DND-41 (cell line): ENCODE measurements at regions not wholly inside any gene's neighbourhood (a gene's known extent, or its start where the extent isn't known, plus 50 kb on each side); places are given as distances from the start of the nearest gene placed in this dataset.

ENCODE experiments used
- CTCF ChIP-seq: IDR thresholded peaks from 2 replicates; pipeline ENCODE4 v1.5.1; 2012; ENCODE audit warnings: borderline replicate concordance, low read length, moderate library complexity, mild to moderate bottlenecking; ENCODE audit not compliant: poor library complexity, severe bottlenecking; ENCODE audit errors: extremely low read depth
- EZH2 ChIP-seq: IDR thresholded peaks from 3 replicates; pipeline ENCODE4 v1.6.1; 2012; ENCODE audit warnings: borderline replicate concordance, low read depth, mild to moderate bottlenecking, moderate library complexity, low read length, inconsistent platforms; ENCODE audit not compliant: severe bottlenecking

- TF ChIP-seq CTCF (no peak), EZH2 (no peak)
Measured at GRCh38 chr14:98914942-98915341, 357.1 kb downstream of the BCL11B start.
